Activated T-cell treated with anti-CD3 and anti-CD28 coated beads, Interleukin-2, amount 50 U/mL, for 4 hours (primary cell): ENCODE measurements at regions not wholly inside any gene's neighbourhood (a gene's known extent, or its start where the extent isn't known, plus 50 kb on each side); places are given as distances from the start of the nearest gene placed in this dataset.

Experiments
- ATAC-seq, 2 donors: fragments of 200-7000 bp; cut with Tn5 transposase; one replicate each; pipeline ENCODE4 v1.10.0; 2021
- DNase-seq: peaks from one replicate; pipeline ENCODE4 v3.0.0-alpha.2; 2020
- H3K27me3 Mint-ChIP-seq: one replicate; pipeline ENCODE4 v1.8.0; 2021; ENCODE audit warnings: low read depth, mixed read lengths
- H3K36me3 Mint-ChIP-seq: one replicate; pipeline ENCODE4 v1.8.0; 2022; ENCODE audit warnings: mixed read lengths; ENCODE audit not compliant: insufficient read depth
- H3K4me1 Mint-ChIP-seq: one replicate; pipeline ENCODE4 v1.8.0; 2021; ENCODE audit warnings: low read depth, mixed read lengths
- H3K4me3 Mint-ChIP-seq: one replicate; pipeline ENCODE4 v1.8.0; 2021; ENCODE audit warnings: mild to moderate bottlenecking, moderate library complexity, mixed read lengths
- H3K9me3 Mint-ChIP-seq: one replicate; pipeline ENCODE4 v1.8.0; 2021; ENCODE audit warnings: mixed read lengths

GRCh38 chr2:207312006-207312356, 146.2 kb upstream of the KLF7 start:
- Mint-ChIP-seq H3K36me3 (no peaks in the 10 kb centered on the region), H3K4me3 (no peak overlapping the region), H3K9me3 (no peaks in the 10 kb centered on the region), H3K4me1 (peaks cover 15% of the 10 kb centered on the region), H3K27me3 (no peaks in the 10 kb centered on the region)
- no peak for ATAC-seq
- no peak for DNase-seq

DNA sequence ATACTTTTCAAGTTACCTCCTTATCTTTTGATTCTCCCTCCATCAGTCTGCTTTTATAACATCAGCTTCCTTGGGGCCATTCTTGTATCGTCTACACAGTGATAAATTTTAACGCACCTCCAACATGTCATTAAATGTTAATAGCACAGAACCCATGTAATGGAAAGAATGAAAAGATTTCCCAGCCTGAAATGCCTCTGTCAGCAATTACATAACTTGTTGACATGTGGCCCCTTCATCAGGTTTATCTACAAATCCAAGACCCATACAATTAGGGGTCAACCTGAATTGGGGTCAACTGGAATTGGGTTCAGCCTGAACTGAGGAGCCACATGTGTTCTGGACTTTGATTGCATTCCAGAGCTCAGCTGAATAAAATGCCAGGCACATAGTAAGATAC, 148.2 kb upstream of the KLF7 start:
- H3K4me3 Mint-ChIP-seq: no peak overlapping the region
- peaks cover 13% of the 10 kb centered on the region for H3K4me1 Mint-ChIP-seq
- peaks cover 2% of the 10 kb centered on the region for H3K36me3 Mint-ChIP-seq
- peaks cover 3% of the 10 kb centered on the region for H3K27me3 Mint-ChIP-seq
- ATAC-seq (no peak), DNase-seq (no peak)
- H3K9me3 Mint-ChIP-seq: no peaks in the 10 kb centered on the region

- Mint-ChIP-seq H3K4me1 (peaks cover 12% of the 10 kb centered on the region), H3K9me3 (no peaks in the 10 kb centered on the region), H3K4me3 (no peak overlapping the region), H3K27me3 (peaks cover 3% of the 10 kb centered on the region), H3K36me3 (peaks cover 2% of the 10 kb centered on the region)
- DNase-seq (no peak), ATAC-seq (no peak)
These were observed 149.4 kb upstream of the KLF7 start for GRCh38 chr2:207315131-207315530.

- Mint-ChIP-seq H3K36me3 (peaks cover 2% of the 10 kb centered on the region), H3K27me3 (peaks cover 3% of the 10 kb centered on the region), H3K9me3 (no peaks in the 10 kb centered on the region), H3K4me3 (no peak overlapping the region), H3K4me1 (peaks cover 9% of the 10 kb centered on the region)
- ATAC-seq (no peak), DNase-seq (no peak)
These were observed 150.7 kb upstream of the KLF7 start for GRCh38 chr2:207316484-207316883.

DNA sequence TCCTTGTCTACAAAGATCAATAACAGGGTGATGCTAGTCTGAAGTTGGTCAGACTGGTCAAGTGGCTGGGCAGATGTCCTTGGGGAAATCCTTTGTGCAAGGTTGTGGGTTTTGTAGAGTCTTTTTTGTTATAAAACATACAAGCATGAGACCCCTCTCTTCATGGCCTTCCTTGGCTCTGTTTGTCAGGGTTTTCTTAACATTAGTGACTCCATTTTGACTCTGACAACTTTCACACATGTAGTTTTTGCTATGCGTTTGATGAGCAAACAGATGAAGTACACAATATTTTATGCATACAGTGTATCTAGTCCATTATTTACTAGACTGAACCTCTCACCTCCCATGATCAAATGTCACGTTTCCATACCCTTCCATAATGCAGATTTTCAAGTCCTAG, 151.2 kb upstream of the KLF7 start:
- Mint-ChIP-seq H3K4me1 (peaks cover 7% of the 10 kb centered on the region), H3K4me3 (no peak overlapping the region), H3K27me3 (peaks cover 3% of the 10 kb centered on the region), H3K36me3 (peaks cover 2% of the 10 kb centered on the region), H3K9me3 (no peaks in the 10 kb centered on the region)
- DNase-seq (no peak), ATAC-seq (no peak)

DNA sequence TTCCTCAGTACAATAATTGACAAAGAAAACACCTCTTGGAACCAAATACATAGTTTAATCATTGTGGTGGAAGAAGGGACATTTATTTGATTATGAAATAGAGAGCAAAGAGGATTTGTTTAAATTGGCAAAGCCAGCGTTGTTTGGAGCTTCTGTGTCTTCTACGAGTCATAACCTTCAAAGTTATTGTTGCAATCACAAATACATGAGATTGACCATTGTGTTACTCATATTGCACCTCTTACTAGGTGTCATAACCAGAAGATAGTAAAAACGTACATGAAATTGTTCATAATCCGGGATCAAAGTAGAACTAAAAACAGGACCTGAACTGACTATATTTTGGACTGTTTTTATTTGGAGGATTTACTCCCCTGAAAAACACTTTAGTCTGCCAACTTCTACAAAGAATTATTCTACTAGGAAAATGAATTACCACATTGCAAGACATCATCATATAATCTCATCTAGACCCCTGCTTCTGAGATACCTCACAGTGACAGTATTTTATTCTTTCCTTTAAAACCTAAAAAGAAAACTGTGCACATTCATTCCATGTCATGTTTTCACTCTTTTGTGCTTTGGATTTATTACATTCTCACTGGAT, 151.7 kb upstream of the KLF7 start:
- no peak overlapping the region for H3K4me3 Mint-ChIP-seq
- H3K27me3 Mint-ChIP-seq: peaks cover 3% of the 10 kb centered on the region
- peak; percentile 51 to 72 for ATAC-seq
- H3K9me3 Mint-ChIP-seq: no peaks in the 10 kb centered on the region
- H3K4me1 Mint-ChIP-seq: peaks cover 5% of the 10 kb centered on the region
- no peak for DNase-seq
- peaks cover 2% of the 10 kb centered on the region for H3K36me3 Mint-ChIP-seq

- no peak for ATAC-seq
- Mint-ChIP-seq H3K36me3 (peaks cover 2% of the 10 kb centered on the region), H3K27me3 (peaks cover 3% of the 10 kb centered on the region), H3K9me3 (no peaks in the 10 kb centered on the region), H3K4me1 (peaks cover 5% of the 10 kb centered on the region), H3K4me3 (no peak overlapping the region)
- no peak for DNase-seq
These were observed 152.5 kb upstream of the KLF7 start for GRCh38 chr2:207318181-207318628.

DNA sequence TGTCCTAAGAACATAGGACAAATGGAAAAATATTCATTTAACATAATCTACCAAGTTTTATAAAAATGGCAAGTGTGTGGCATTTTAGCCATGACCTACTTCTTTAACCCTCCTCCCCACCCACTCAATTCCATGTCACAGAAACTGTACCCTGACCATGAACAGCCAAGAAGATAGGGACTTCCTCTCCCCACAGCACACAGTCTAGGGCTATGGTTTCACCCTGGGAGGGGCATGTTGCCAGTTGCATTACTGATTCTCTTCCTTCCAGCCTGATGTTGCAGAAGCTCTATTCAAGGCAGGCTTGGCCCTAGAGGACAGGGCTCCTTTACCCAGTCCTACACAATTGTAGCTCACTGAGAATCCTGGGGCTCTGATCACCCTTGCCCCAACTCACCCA, 153.6 kb upstream of the KLF7 start:
- ATAC-seq (no peak), DNase-seq (no peak)
- H3K4me1 Mint-ChIP-seq: peaks cover 5% of the 10 kb centered on the region
- no peaks in the 10 kb centered on the region for H3K9me3 Mint-ChIP-seq
- peaks cover 2% of the 10 kb centered on the region for H3K36me3 Mint-ChIP-seq
- H3K4me3 Mint-ChIP-seq: no peak overlapping the region
- H3K27me3 Mint-ChIP-seq: peaks cover 3% of the 10 kb centered on the region

- Mint-ChIP-seq H3K4me1 (peaks cover 5% of the 10 kb centered on the region), H3K9me3 (no peaks in the 10 kb centered on the region), H3K4me3 (no peak overlapping the region), H3K36me3 (peaks cover 2% of the 10 kb centered on the region), H3K27me3 (peaks cover 3% of the 10 kb centered on the region)
- no peak for DNase-seq
- ATAC-seq: no peak
These were observed 154.8 kb upstream of the KLF7 start for GRCh38 chr2:207320381-207321159.

DNA sequence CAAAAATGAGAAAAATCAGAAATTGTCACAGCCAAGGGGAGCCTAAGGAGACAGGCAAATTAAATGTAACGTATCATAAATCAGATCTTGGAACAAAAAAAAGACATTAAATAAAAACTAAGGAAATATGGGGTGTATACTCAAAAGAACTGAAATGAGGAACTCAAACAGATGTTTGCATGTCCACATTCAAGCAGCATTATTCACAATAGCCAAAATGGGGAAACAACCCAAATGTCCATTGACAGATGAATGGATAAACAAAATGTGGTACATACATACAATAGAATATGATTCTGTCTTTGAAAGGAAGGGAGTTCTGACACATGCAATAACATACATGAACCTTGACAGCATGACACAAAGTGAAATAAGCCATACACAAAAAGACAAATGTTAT, 155.8 kb upstream of the KLF7 start:
- no peak for DNase-seq
- no peaks in the 10 kb centered on the region for H3K9me3 Mint-ChIP-seq
- peaks cover 2% of the 10 kb centered on the region for H3K36me3 Mint-ChIP-seq
- no peak overlapping the region for H3K4me3 Mint-ChIP-seq
- peaks cover 5% of the 10 kb centered on the region for H3K4me1 Mint-ChIP-seq
- H3K27me3 Mint-ChIP-seq: peaks cover 3% of the 10 kb centered on the region
- no peak for ATAC-seq

GRCh38 chr2:207324001-207324400, 158.3 kb upstream of the KLF7 start:
- Mint-ChIP-seq H3K36me3 (no peaks in the 10 kb centered on the region), H3K9me3 (no peaks in the 10 kb centered on the region), H3K27me3 (no peaks in the 10 kb centered on the region), H3K4me1 (peaks cover 13% of the 10 kb centered on the region), H3K4me3 (no peak overlapping the region)
- ATAC-seq: no peak
- no peak for DNase-seq

DNA sequence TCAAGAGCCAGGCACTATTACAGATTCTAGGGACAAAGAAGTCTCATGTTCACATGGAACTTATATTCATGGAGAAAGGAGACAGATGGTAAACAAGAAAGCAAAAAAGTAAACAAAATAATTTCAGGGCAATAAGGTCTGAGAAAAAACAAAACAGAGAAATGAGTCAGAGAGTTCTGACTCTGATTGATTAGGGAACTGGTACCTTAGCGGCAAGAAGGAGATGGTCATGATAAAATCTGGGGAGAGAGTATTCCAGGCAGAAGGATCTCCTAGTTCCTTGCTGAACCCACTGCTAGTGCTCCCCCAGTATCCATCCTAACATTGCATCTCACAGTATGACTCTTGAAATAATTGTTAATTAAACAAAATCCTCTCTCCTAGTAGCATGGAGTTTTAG, 161.8 kb upstream of the KLF7 start:
- Mint-ChIP-seq H3K36me3 (no peaks in the 10 kb centered on the region), H3K9me3 (no peaks in the 10 kb centered on the region), H3K4me3 (no peak overlapping the region), H3K27me3 (no peaks in the 10 kb centered on the region), H3K4me1 (peaks cover 41% of the 10 kb centered on the region)
- no peak for ATAC-seq
- no peak for DNase-seq

DNA sequence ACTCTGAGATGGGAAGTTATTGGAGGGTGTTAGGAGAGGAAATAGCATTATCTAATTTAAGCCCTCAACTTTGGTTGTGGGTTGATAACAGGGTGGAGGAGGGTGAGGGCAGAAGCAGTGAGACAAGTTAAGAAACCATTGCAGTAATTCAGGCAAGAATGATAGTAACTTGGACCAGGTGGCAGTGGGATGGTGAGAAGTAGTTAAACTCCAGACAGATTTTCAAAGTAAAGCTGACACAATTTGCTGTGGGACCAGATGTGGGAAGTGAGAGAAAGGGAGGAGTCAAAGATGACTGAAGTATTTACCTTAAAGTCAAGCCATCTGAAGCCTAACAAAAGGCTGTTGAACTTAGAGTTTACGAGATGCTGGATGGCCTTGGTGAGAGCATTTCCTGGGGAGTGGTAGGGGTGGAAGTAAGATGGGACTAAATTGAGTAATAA, 163.2 kb upstream of the KLF7 start:
- H3K27me3 Mint-ChIP-seq: no peaks in the 10 kb centered on the region
- no peaks in the 10 kb centered on the region for H3K36me3 Mint-ChIP-seq
- no peaks in the 10 kb centered on the region for H3K9me3 Mint-ChIP-seq
- DNase-seq (no peak), ATAC-seq (peak in 1 of 2 donors; percentile 14)
- H3K4me1 Mint-ChIP-seq: peaks cover 55% of the 10 kb centered on the region
- peak overlapping the region; percentile 52 for H3K4me3 Mint-ChIP-seq

GRCh38 chr2:207330912-207331311, 165.2 kb upstream of the KLF7 start:
- Mint-ChIP-seq H3K27me3 (no peaks in the 10 kb centered on the region), H3K36me3 (no peaks in the 10 kb centered on the region), H3K4me1 (peaks cover 71% of the 10 kb centered on the region), H3K9me3 (no peaks in the 10 kb centered on the region), H3K4me3 (no peak overlapping the region)
- no peak for DNase-seq
- peak; percentile 62 to 64 for ATAC-seq

DNA sequence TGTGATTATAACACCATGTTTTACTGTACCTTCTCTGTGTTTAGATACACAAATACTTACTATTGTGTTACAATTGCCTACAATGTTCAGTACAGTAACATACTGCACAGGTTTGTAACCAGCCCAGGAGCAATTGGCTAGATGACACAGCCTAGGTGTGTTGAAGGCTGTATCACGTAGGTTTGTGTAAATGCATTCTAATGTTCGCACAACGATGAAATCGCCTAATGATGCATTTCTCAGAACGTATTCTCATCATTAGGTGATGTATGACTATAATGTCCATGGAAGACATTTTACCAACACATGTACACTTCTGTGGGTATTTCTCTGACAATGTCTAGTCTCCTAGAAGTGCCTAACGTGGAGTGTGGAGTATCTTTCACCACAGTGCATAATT, 165.9 kb upstream of the KLF7 start:
- Mint-ChIP-seq H3K27me3 (no peaks in the 10 kb centered on the region), H3K4me1 (peaks cover 72% of the 10 kb centered on the region), H3K4me3 (no peak overlapping the region), H3K9me3 (no peaks in the 10 kb centered on the region), H3K36me3 (no peaks in the 10 kb centered on the region)
- no peak for ATAC-seq
- DNase-seq: no peak
